Thoracic aorta (tissue), 2 donors: ENCODE measurements at regions not wholly inside any gene's neighbourhood (a gene's known extent, or its start where the extent isn't known, plus 50 kb on each side); places are given as distances from the start of the nearest gene placed in this dataset.

Source experiments
- ATAC-seq: fragments of 150-250 bp; one replicate; pipeline ENCODE4 v1.8.0; 2017; ENCODE audit warnings: low read depth; ENCODE audit not compliant: insufficient number of reproducible peaks, low FRiP score
- DNase-seq: peaks from one replicate; pipeline ENCODE4 v3.0.0-alpha.2; 2020; ENCODE audit warnings: low spot score
- H3K27ac ChIP-seq, 2 donors: fragments of 200-600 bp; sonication (generic); 1 replicate in 1 of 2; 2 replicates in 1 of 2; pipeline ENCODE4 v1.5.1; 2016; ENCODE audit warnings: mild to moderate bottlenecking in 2 of 2, moderate library complexity in 2 of 2
- H3K27me3 ChIP-seq: fragments of 200-600 bp; sonication (generic); replicated peaks from 2 replicates; pipeline ENCODE4 v1.6.0; 2016; ENCODE audit warnings: mild to moderate bottlenecking; ENCODE audit not compliant: insufficient read depth
- H3K36me3 ChIP-seq: fragments of 200-600 bp; sonication (generic); one replicate; pipeline ENCODE4 v1.5.1; 2016
- H3K4me1 ChIP-seq, 2 donors: fragments of 200-600 bp; sonication (generic); 1 replicate in 1 of 2; 2 replicates in 1 of 2; pipeline versions ENCODE4 v1.5.1 to v1.6.0; 2016; ENCODE audit warnings: low read depth in 2 of 2, mild to moderate bottlenecking in 1 of 2; ENCODE audit not compliant: control insufficient read depth in 1 of 2
- H3K4me3 ChIP-seq: fragments of 200-600 bp; sonication (generic); 2 replicates; pipeline ENCODE4 v1.5.1; 2016; ENCODE audit warnings: mild to moderate bottlenecking
- H3K9me3 ChIP-seq: fragments of 200-600 bp; sonication (generic); 2 replicates; pipeline ENCODE4 v1.5.1; 2016
- CTCF ChIP-seq: fragments of 200-600 bp; sonication (generic); IDR thresholded peaks from one replicate; pipeline ENCODE4 v1.5.1; 2019; ENCODE audit warnings: antibody characterized with exemption

- no peak for TF ChIP-seq CTCF
- no peak for ATAC-seq
- no peaks in the 10 kb centered on the region for H3K9me3 ChIP-seq
- no peak overlapping the region for H3K27ac ChIP-seq
- H3K4me3 ChIP-seq: no peak overlapping the region
- no peak for DNase-seq
- H3K4me1 ChIP-seq: no peaks in the 10 kb centered on the region
- H3K36me3 ChIP-seq: no peaks in the 10 kb centered on the region
- H3K27me3 ChIP-seq: no peaks in the 10 kb centered on the region
Observed at GRCh38 chr20:19120011-19120410, 92.4 kb upstream of the SLC24A3 start.

GRCh38 chr20:19120569-19120968 lies 91.9 kb upstream of the SLC24A3 start:
- H3K27ac ChIP-seq: no peak overlapping the region

GRCh38 chr20:19121463-19121862 lies 91.0 kb upstream of the SLC24A3 start:
- DNase-seq: no peak
- H3K27me3 ChIP-seq: no peaks in the 10 kb centered on the region
- H3K4me1 ChIP-seq: no peaks in the 10 kb centered on the region
- TF ChIP-seq CTCF: no peak
- no peak overlapping the region for H3K4me3 ChIP-seq
- ATAC-seq: no peak
- H3K27ac ChIP-seq: no peak overlapping the region
- no peaks in the 10 kb centered on the region for H3K36me3 ChIP-seq
- H3K9me3 ChIP-seq: no peaks in the 10 kb centered on the region

More at GRCh38 chr20:19120569-19120968, 91.9 kb upstream of the SLC24A3 start:
- DNase-seq (no peak), ATAC-seq (no peak)
- TF ChIP-seq CTCF: no peak
- Histone ChIP-seq H3K36me3 (no peaks in the 10 kb centered on the region), H3K4me1 (no peaks in the 10 kb centered on the region), H3K4me3 (no peak overlapping the region), H3K9me3 (no peaks in the 10 kb centered on the region), H3K27me3 (no peaks in the 10 kb centered on the region)

GRCh38 chr20:19121916-19122315 lies 90.5 kb upstream of the SLC24A3 start:
- Histone ChIP-seq H3K9me3 (no peaks in the 10 kb centered on the region), H3K36me3 (no peaks in the 10 kb centered on the region), H3K27ac (no peak overlapping the region), H3K4me3 (no peak overlapping the region), H3K27me3 (no peaks in the 10 kb centered on the region), H3K4me1 (no peaks in the 10 kb centered on the region)
- no peak for TF ChIP-seq CTCF
- ATAC-seq (no peak), DNase-seq (no peak)

GRCh38 chr20:19122395-19122794 lies 90.0 kb upstream of the SLC24A3 start:
- Histone ChIP-seq H3K27me3 (no peaks in the 10 kb centered on the region), H3K4me1 (no peaks in the 10 kb centered on the region), H3K4me3 (no peak overlapping the region), H3K36me3 (no peaks in the 10 kb centered on the region), H3K27ac (no peak overlapping the region), H3K9me3 (no peaks in the 10 kb centered on the region)
- ATAC-seq: no peak
- no peak for DNase-seq
- no peak for TF ChIP-seq CTCF
